Naive B cell (primary cell): ENCODE measurements at regions not wholly inside any gene's neighbourhood (a gene's known extent, or its start where the extent isn't known, plus 50 kb on each side); places are given as distances from the start of the nearest gene placed in this dataset.
"Not testable (repeated sequence)": the region's sequence is repeated elsewhere in the genome, so short reads cannot be mapped to it uniquely, and the experiment has no call there.

Source experiments
- ATAC-seq, 2 donors: fragments of 150-1000 bp; cut with Tn5 transposase; 2 replicates each; pipeline ENCODE4 v1.10.0; 2021; ENCODE audit warnings: low read depth in 2 of 2, mild to moderate bottlenecking in 2 of 2, moderate library complexity in 2 of 2
- DNase-seq: peaks from one replicate; pipeline ENCODE4 v3.0.0; 2022
- H3K27ac Mint-ChIP-seq, 6 donors: one replicate each; pipeline ENCODE4 v1.8.0; 2020 to 2022; ENCODE audit warnings: mild to moderate bottlenecking in 6 of 6, mixed read lengths in 6 of 6, moderate library complexity in 5 of 6, inconsistent platforms in 2 of 6
- H3K27me3 Mint-ChIP-seq, 3 donors: one replicate each; pipeline ENCODE4 v1.8.0; 2021 to 2022; ENCODE audit warnings: mixed read lengths in 3 of 3, mild to moderate bottlenecking in 1 of 3
- H3K36me3 Mint-ChIP-seq, 2 donors: one replicate each; pipeline ENCODE4 v1.8.0; 2020 to 2022; ENCODE audit warnings: mixed read lengths in 2 of 2, inconsistent platforms in 1 of 2, mild to moderate bottlenecking in 1 of 2
- H3K4me1 Mint-ChIP-seq, 3 donors: one replicate each; pipeline ENCODE4 v1.8.0; 2020 to 2022; ENCODE audit warnings: mixed read lengths in 3 of 3, inconsistent platforms in 1 of 3, mild to moderate bottlenecking in 1 of 3, moderate library complexity in 1 of 3
- H3K4me3 Mint-ChIP-seq, 8 donors: one replicate each; pipeline ENCODE4 v1.8.0; 2020 to 2022; ENCODE audit warnings: mild to moderate bottlenecking in 8 of 8, mixed read lengths in 8 of 8, moderate library complexity in 8 of 8, inconsistent platforms in 2 of 8
- H3K9me3 Mint-ChIP-seq, 7 donors: one replicate each; pipeline ENCODE4 v1.8.0; 2020 to 2022; ENCODE audit warnings: mixed read lengths in 7 of 7, mild to moderate bottlenecking in 5 of 7, inconsistent platforms in 2 of 7, moderate library complexity in 1 of 7

DNA sequence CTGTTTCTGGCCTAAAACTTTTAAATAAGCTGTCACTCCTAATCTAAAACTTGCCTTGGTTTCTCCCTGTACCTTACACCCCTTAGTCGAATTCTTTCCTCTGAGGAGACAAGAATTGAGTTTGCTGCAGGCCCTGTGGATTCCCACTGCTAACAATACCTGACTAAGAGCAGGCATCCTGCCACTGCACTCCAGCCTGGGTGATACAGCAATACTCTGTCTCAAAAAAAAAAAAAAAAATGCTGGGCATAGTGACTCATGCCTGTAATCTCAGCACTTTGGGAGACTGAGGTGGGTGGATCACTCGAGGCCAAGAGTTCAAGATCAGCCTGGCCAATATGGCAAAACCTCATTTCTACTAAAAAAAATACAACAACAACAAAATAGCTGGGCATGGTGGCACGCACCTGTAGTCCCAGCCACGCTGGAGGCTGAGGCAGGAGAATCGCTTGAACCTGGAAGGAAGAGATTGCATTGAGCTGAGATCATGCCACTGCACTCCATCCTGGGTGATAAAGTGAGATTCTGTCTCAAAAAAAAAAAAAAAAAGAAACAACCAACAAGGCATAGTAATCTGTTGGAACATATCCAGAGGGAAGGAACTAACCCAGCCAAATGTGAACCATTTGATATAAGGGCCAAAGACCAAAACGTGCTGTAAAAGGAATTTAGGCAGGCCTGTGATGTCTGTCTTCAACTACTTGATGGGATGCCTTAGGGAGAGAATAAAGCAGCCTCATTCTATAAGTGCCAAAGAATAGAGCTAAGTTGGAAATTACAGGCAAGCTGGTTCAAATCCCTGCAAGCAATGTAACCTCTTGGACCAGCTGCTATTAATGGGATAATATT is 732.7 kb upstream of the AUTS2 start:
- no peaks in the 10 kb centered on the region for H3K4me1 Mint-ChIP-seq

DNA sequence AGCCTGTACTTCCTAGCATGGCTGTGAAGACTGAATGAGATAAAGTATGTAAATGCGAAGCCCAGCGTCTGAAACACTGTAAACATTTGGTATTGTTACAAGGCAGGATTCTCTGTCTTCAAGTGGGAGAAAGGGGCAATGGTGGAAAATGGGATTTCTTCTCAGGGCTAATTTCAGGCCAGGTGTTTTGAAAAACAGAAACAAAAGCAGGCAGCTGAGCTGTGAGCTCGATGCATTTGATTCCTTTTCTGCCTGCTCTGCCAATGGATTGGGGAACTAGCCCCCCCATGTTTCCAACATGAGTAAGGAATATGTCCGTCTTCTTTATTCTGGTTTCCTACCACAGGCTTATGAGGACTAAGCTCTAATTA is 732.1 kb upstream of the AUTS2 start:
- Mint-ChIP-seq H3K4me3 (no peak overlapping the region), H3K9me3 (peaks cover 7 to 16% (median 9%) of the 10 kb centered on the region in 7 donors), H3K36me3 (peaks cover 0 to 6% of the 10 kb centered on the region in 2 donors), H3K27me3 (no peaks in the 10 kb centered on the region), H3K27ac (no peak overlapping the region), H3K4me1 (no peaks in the 10 kb centered on the region)
- ATAC-seq, result no peak
- DNase-seq, result no peak

More for the DNA sequence above, 732.7 kb upstream of the AUTS2 start:
- H3K36me3 Mint-ChIP-seq, result peaks cover 0 to 6% of the 10 kb centered on the region in 2 donors
- H3K9me3 Mint-ChIP-seq, result peaks cover 7 to 14% (median 9%) of the 10 kb centered on the region in 7 donors
- DNase-seq (no peak), ATAC-seq (no peak)
- H3K27me3 Mint-ChIP-seq, result no peaks in the 10 kb centered on the region
- H3K27ac Mint-ChIP-seq, result no peak overlapping the region
- no peak overlapping the region for H3K4me3 Mint-ChIP-seq

DNA sequence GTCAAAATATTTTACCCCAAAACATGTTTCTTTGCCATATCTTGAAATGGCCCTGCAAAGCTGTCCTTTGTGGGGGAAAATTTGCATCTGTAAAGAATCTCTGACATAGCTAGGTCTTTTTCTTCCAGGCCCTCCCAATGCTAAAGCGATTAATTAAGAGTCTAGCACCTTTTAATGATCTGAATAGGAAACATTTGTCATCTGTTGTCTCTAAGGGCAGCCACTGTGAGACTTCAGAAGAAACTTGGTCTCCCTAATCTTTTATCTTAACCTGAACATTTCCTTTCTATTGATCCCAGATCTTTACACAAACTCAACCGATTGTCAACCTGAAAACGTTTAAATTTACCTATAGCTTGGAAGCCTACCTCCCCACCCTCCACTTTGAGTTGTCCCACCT is 731.6 kb upstream of the AUTS2 start:
- H3K27ac Mint-ChIP-seq, H3K4me3 Mint-ChIP-seq, ATAC-seq, DNase-seq, H3K4me1 Mint-ChIP-seq, H3K27me3 Mint-ChIP-seq, H3K36me3 Mint-ChIP-seq: not testable (repeated sequence)
- H3K9me3 Mint-ChIP-seq, result peaks cover 7 to 17% (median 10%) of the 10 kb centered on the region in 7 donors

DNA sequence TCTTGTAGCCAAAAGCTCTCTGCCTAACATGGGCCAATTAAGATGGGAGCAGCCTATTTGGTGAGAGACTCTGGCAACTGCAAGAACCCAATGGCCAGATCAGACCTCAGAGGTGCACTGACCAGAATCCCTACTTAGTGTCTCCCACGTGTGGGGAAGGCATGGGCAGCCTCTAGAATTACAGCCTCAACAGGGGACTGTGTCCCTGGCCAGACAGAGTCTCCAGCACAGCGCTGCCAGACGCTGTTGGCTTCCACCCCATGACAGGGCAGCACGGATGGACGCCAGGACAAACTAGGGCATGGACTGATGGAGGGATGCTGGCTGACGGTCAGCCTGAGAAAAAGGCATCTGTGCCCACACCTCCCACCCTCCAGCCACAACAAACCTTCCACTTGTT is 729.3 kb upstream of the AUTS2 start:
- peaks cover 0 to 6% of the 10 kb centered on the region in 2 donors for H3K36me3 Mint-ChIP-seq
- H3K9me3 Mint-ChIP-seq, result peaks cover 5 to 23% (median 14%) of the 10 kb centered on the region in 7 donors
- ATAC-seq (no peak), DNase-seq (no peak)
- H3K4me1 Mint-ChIP-seq, result no peaks in the 10 kb centered on the region
- H3K27ac Mint-ChIP-seq, result no peak overlapping the region
- no peaks in the 10 kb centered on the region for H3K27me3 Mint-ChIP-seq
- no peak overlapping the region for H3K4me3 Mint-ChIP-seq

DNA sequence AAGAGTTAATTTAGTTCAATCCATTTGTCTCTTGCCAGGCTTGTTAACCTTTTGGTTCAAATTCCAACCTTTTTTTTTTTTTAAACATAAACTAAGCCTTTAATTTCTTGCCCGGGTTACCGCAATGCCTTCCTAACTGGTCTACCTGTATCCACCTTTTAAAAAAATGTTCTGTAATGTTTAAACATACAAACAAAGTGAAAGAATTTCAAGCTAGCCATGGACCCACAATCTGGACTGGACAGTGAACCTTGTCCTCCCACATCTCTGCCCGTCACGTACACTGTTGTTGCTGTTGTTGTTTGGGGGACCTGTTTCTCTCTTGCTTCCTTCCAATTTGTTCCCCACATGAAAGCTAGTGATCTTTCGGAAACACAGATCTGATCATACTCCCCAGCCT is 724.7 kb upstream of the AUTS2 start:
- ATAC-seq, result no peak
- DNase-seq, result no peak
- H3K4me3 Mint-ChIP-seq, result no peak overlapping the region
- H3K27ac Mint-ChIP-seq, result no peak overlapping the region
- H3K27me3 Mint-ChIP-seq, result peaks cover 0 to 5% (median 0%) of the 10 kb centered on the region in 3 donors
- peaks cover 0 to 6% of the 10 kb centered on the region in 2 donors for H3K36me3 Mint-ChIP-seq
- no peaks in the 10 kb centered on the region for H3K4me1 Mint-ChIP-seq
- H3K9me3 Mint-ChIP-seq, result peaks cover 5 to 23% (median 8%) of the 10 kb centered on the region in 7 donors

DNA sequence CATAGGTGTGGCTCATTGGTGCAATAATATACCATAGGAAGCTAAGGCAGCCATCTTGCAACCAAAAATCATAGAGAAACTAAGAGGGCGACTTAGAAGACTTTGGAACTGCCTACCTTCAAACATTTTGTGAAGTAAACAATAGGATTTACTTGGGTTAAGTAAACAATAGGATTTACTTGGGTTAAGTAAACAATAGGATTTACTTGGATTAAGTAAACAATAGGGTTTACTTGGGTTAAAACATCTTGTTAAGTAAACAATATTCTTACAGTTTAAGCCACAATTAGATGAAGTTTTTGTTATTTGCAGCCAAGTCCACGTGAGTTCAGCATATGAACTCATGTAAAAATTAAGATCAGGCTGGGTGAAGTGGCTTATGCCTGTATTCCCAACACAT is 722.4 kb upstream of the AUTS2 start:
- Mint-ChIP-seq H3K27me3 (peaks cover 0 to 5% (median 0%) of the 10 kb centered on the region in 3 donors), H3K36me3 (no peaks in the 10 kb centered on the region), H3K27ac (no peak overlapping the region), H3K4me3 (no peak overlapping the region), H3K4me1 (no peaks in the 10 kb centered on the region), H3K9me3 (peaks cover 0 to 9% (median 5%) of the 10 kb centered on the region in 7 donors)
- DNase-seq (no peak), ATAC-seq (no peak)

DNA sequence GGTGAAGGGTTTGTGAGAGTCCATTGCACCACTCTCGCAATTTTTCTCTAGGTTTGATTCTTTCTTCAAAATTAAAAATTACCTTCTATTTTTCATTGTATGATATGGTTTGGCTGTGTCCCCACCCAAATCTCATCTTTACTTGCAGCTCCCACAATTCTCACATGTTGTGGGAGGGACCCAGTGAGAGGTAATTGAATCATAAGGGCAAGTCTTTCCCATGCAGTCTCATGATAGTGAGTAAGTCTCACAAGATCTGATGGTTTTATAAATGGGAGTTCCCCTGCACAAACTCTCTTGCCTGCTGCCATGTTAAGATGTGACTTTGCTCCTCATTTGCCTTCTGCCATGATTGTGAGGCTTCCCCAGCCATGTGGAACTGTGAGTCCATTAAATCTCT is 711.2 kb upstream of the AUTS2 start:
- not testable (repeated sequence) for H3K4me3 Mint-ChIP-seq, H3K9me3 Mint-ChIP-seq, H3K27ac Mint-ChIP-seq, H3K36me3 Mint-ChIP-seq, ATAC-seq, H3K27me3 Mint-ChIP-seq, DNase-seq, H3K4me1 Mint-ChIP-seq

DNA sequence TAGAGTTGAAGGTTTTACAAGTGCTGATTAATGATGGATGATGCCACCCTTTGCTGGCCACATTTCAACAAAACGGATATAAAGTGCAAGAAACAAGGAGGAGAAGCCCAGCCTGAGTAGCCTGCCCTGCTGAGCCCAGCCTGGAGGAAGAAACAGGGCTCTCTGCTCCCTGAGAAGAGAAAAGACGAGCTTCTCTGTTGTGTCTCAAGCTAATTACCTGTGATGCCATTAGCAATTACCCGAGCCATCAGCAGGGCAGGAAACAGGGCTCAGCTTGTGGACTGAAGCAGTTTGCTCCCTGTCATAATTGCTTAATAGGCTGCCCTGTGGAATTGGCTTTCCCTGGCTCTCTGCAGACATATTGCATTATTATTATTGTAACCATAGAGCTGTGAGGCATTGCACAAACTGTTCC is 709.3 kb upstream of the AUTS2 start:
- DNase-seq, result no peak
- H3K27me3 Mint-ChIP-seq, result no peaks in the 10 kb centered on the region
- H3K36me3 Mint-ChIP-seq, result no peaks in the 10 kb centered on the region
- H3K4me3 Mint-ChIP-seq, result no peak overlapping the region
- H3K27ac Mint-ChIP-seq, result no peak overlapping the region
- H3K9me3 Mint-ChIP-seq, result peaks cover 0 to 3% (median 0%) of the 10 kb centered on the region in 7 donors
- ATAC-seq, result no peak
- H3K4me1 Mint-ChIP-seq, result no peaks in the 10 kb centered on the region

DNA sequence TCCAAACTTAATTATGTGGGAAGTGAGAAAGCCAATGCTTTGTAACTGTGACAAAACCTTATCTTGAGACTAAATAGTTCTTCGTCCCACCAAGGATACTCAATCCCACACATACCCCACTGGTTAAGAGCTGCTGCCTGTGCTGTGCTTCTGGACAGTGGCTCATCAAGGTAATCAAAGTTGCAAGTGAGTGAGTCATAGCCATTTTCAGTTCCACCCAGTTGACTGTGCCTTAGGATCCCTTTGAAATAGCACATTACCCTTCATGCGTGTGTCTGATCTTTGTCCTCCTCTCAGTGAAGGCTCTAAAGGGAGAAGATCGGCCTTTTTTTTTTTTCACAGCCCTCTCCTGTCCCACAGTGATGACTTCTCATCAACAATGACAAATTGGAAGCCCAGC is 706.0 kb upstream of the AUTS2 start:
- H3K4me1 Mint-ChIP-seq, result no peaks in the 10 kb centered on the region
- H3K27me3 Mint-ChIP-seq, result peaks cover 0 to 5% (median 0%) of the 10 kb centered on the region in 3 donors
- H3K4me3 Mint-ChIP-seq, result no peak overlapping the region
- peaks cover 0 to 5% (median 3%) of the 10 kb centered on the region in 7 donors for H3K9me3 Mint-ChIP-seq
- H3K36me3 Mint-ChIP-seq, result no peaks in the 10 kb centered on the region
- no peak for ATAC-seq
- H3K27ac Mint-ChIP-seq, result no peak overlapping the region
- no peak for DNase-seq

DNA sequence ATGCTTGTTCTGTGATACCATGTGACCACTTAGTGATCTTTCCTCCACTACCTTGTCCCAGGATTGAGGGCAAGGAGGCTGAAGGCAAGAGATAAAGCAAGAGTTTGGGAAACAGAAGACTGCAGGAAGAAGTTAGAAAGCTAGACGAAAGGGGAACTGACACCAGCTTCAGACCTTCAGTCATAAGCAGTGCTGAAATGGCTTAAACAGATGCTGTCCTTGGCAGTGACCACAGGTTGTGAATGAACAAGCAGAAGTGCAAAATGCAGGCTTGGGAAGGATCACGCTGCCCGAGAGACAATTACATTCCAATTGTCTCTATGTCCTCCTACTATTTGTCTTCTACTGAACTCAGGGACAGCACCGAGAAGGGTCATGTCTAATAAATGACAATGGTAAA is 704.9 kb upstream of the AUTS2 start:
- Mint-ChIP-seq H3K27ac (peak overlapping the region in 1 of 6 donors; percentile 70), H3K9me3 (peaks cover 0 to 7% (median 4%) of the 10 kb centered on the region in 7 donors), H3K36me3 (no peaks in the 10 kb centered on the region), H3K27me3 (peaks cover 0 to 8% (median 0%) of the 10 kb centered on the region in 3 donors), H3K4me1 (no peaks in the 10 kb centered on the region), H3K4me3 (no peak overlapping the region)
- ATAC-seq, result no peak
- DNase-seq, result no peak

DNA sequence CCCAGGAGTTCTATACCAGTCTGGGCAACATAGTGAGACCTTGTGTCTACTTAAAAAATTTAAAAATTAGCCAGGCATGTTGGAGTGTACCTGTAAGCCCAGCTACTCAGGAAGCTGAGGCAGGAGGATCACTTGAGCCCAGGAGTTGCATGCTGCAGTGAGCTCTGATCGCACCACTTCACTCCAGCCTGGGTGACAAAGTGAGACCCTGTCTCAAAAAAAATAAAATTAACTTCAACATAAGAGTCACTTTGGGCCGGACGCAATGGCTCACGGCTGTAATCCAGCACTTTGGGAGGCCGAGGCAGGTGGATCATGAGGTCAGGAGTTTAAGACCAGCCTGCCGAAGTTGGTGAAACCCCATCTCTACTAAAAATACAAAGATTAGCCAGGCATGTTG is 699.1 kb upstream of the AUTS2 start:
- not testable (repeated sequence) for H3K36me3 Mint-ChIP-seq, ATAC-seq
- peaks cover 5 to 26% (median 11%) of the 10 kb centered on the region in 7 donors for H3K9me3 Mint-ChIP-seq

DNA sequence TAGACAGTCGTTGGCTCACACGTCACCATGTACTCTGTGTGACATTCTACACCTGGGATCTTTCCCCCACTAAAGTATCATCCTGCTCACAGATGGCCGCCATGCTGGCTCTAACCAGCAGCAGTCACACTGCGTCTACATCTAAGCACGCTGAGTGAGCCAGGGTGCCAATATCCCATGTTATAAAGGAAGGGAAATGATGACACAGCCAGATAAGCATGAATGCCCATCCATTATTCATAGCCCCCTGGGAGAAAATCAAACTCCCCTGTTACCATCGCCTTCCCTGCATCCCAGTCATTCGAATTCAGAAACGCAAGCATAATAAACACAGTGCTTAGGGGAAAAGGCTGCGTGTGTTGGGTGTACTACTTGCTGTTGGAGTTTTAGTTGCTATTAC is 698.2 kb upstream of the AUTS2 start:
- no peaks in the 10 kb centered on the region for H3K36me3 Mint-ChIP-seq
- DNase-seq, result no peak
- peaks cover 6 to 27% (median 11%) of the 10 kb centered on the region in 7 donors for H3K9me3 Mint-ChIP-seq
- no peak overlapping the region for H3K4me3 Mint-ChIP-seq
- H3K27me3 Mint-ChIP-seq, result peaks cover 0 to 8% (median 0%) of the 10 kb centered on the region in 3 donors
- no peaks in the 10 kb centered on the region for H3K4me1 Mint-ChIP-seq
- H3K27ac Mint-ChIP-seq, result no peak overlapping the region
- no peak for ATAC-seq

More for the DNA sequence above, 699.1 kb upstream of the AUTS2 start:
- not testable (repeated sequence) for H3K4me3 Mint-ChIP-seq, DNase-seq, H3K27ac Mint-ChIP-seq, H3K27me3 Mint-ChIP-seq, H3K4me1 Mint-ChIP-seq

DNA sequence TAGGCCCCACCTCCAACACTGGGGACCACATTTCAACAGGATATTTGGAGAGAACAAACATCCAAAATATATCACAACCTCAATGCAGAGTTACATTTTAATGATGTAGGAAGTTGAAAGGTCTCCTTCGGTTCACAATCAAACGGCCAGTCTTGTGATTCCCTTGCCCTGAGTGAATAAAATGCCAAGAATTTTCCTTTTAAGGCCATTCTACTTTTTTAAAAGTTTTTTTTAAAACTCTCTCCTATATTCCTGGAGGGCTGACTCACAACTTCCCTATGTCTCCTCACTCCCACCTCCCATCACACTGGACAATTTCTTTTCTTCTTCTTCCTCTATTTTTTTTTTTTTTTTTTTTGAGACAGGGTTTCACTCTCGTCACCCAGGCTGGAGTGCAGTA is 693.6 kb upstream of the AUTS2 start:
- Mint-ChIP-seq H3K27me3 (peaks cover 0 to 8% (median 8%) of the 10 kb centered on the region in 3 donors), H3K27ac (no peak overlapping the region), H3K36me3 (no peaks in the 10 kb centered on the region), H3K9me3 (peaks cover 2 to 34% (median 9%) of the 10 kb centered on the region in 7 donors), H3K4me3 (no peak overlapping the region), H3K4me1 (no peaks in the 10 kb centered on the region)
- no peak for DNase-seq
- ATAC-seq, result no peak

DNA sequence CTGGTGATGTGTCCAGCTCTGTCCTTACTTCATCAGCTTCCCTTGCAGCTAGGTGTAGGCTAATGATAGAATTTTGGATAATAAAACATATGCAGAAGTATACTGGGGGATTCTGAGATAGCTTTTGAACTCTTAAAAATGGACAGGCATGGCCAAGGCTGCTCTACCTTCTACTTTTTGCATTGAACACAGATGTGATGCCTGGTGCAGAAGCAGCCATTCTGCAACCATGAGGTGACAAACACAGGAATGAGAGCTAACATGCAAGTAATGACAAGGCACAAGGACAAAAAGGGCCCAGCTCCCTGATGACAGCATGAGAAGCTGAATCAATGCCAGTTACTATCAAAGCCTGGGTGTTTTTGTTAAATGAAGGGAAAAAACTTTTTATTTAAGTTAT is 686.5 kb upstream of the AUTS2 start:
- peaks cover 5 to 32% (median 15%) of the 10 kb centered on the region in 7 donors for H3K9me3 Mint-ChIP-seq
- no peak for DNase-seq
- no peak overlapping the region for H3K4me3 Mint-ChIP-seq
- H3K27me3 Mint-ChIP-seq, result peaks cover 0 to 5% (median 3%) of the 10 kb centered on the region in 3 donors
- ATAC-seq, result no peak
- H3K4me1 Mint-ChIP-seq, result no peaks in the 10 kb centered on the region
- H3K36me3 Mint-ChIP-seq, result no peaks in the 10 kb centered on the region
- H3K27ac Mint-ChIP-seq, result no peak overlapping the region
